K562 (cell line): ENCODE measurements at regions not wholly inside any gene's neighbourhood (a gene's known extent, or its start where the extent isn't known, plus 50 kb on each side); places are given as distances from the start of the nearest gene placed in this dataset.

Source experiments
- ATAC-seq: fragments of 200-7000 bp; cut with Tn5 transposase; 3 replicates; pipeline ENCODE4 v1.9.1; 2020; ENCODE audit warnings: moderate library complexity
- BruUV-seq: library from RNA; stranded (reverse); fragments of 400-500 nt; replicated peaks from 2 replicates; lab custom pipeline; 2021; lab: Mats Ljungman, UMichigan
- CTCF ChIA-PET: fragments of 300-600 bp; formaldehyde crosslinking; extraction: SDS; loops from one replicate; lab custom pipeline; 2021; ENCODE audit warnings: low intra/inter-chr PET ratio; lab: Yijun Ruan, JAX
- POLR2A ChIA-PET: fragments of 300-600, 350-650 bp; sonication (Branson Sonifier 250); formaldehyde crosslinking; extraction: SDS; loops from one replicate; lab custom pipeline; 2021; ENCODE audit warnings: antibody characterized with exemption, inconsistent platforms; lab: Yijun Ruan, JAX
- DNase-seq, 4 experiments: peaks; one replicate each; pipeline versions ENCODE4 v3.0.0 to v3.0.0-alpha.2; 2011 to 2018; ENCODE audit warnings: low spot score in 3 of 4, mixed read lengths in 3 of 4; ENCODE audit errors: extremely low read depth in 1 of 4
- FAIRE-seq: peaks from 2 replicates; lab custom pipeline; 2011; peaks lifted over from hg19 to GRCh38; lab: Jason Lieb, UNC
- H2AFZ ChIP-seq: 2 replicates; pipeline ENCODE4 v1.6.0; 2011; ENCODE audit warnings: low read depth, low read length, control low read depth, inconsistent platforms
- H3K27ac ChIP-seq: fragments of 200-600 bp; 3 replicates; pipeline ENCODE4 v1.8.0; 2011; ENCODE audit warnings: low read depth, mild to moderate bottlenecking, control low read depth, inconsistent platforms, low read length, moderate library complexity, mixed read lengths; ENCODE audit errors: extremely low read depth
- H3K27me3 ChIP-seq, 2 experiments: fragments of 300-600 bp in 1 of 2; 2 replicates in 1 of 2; 3 replicates in 1 of 2; pipeline versions ENCODE4 v1.6.0 to v1.8.0; 2011; ENCODE audit warnings: inconsistent platforms in 2 of 2, low read length in 2 of 2, mild to moderate bottlenecking in 1 of 2, mixed read lengths in 1 of 2, moderate library complexity in 1 of 2; ENCODE audit not compliant: control insufficient read depth in 2 of 2, insufficient read depth in 2 of 2
- H3K36me3 ChIP-seq: fragments of 300-600 bp; 3 replicates; pipeline ENCODE4 v1.8.0; 2011; ENCODE audit warnings: mild to moderate bottlenecking, low read length, inconsistent platforms; ENCODE audit not compliant: control insufficient read depth, insufficient read depth
- H3K4me1 ChIP-seq, 2 experiments: fragments of 200-600 bp in 1 of 2; replicated peaks in 1 of 2; 2 replicates in 1 of 2; 3 replicates in 1 of 2; pipeline versions ENCODE4 v1.5.1 to v1.8.0; 2011; ENCODE audit warnings: inconsistent platforms in 2 of 2, low read length in 2 of 2, mild to moderate bottlenecking in 1 of 2, mixed read lengths in 1 of 2, moderate library complexity in 1 of 2; ENCODE audit not compliant: control insufficient read depth in 2 of 2, insufficient read depth in 2 of 2
- H3K4me2 ChIP-seq: 2 replicates; pipeline ENCODE4 v1.6.1; 2011; ENCODE audit warnings: low read length, control low read depth, inconsistent platforms, mixed read lengths; ENCODE audit not compliant: insufficient read depth
- H3K4me3 ChIP-seq: fragments of 200-600 bp; sonication (generic), shearing (Covaris generic); 2 replicates; pipeline ENCODE4 v1.5.1; 2016; ENCODE audit warnings: control low read depth, inconsistent platforms
- H3K79me2 ChIP-seq: fragments of 200-600 bp; 3 replicates; pipeline ENCODE4 v1.8.0; 2011; ENCODE audit warnings: low read length, inconsistent platforms; ENCODE audit not compliant: control insufficient read depth, insufficient read depth
- H3K9ac ChIP-seq, 2 experiments: 2 replicates each; pipeline versions ENCODE4 v1.6.0 to v1.6.1; 2011; ENCODE audit warnings: low read depth in 2 of 2, low read length in 2 of 2, control low read depth in 1 of 2, inconsistent platforms in 1 of 2, mild to moderate bottlenecking in 1 of 2, mixed read lengths in 1 of 2; ENCODE audit not compliant: insufficient read depth in 1 of 2
- H3K9me1 ChIP-seq: one replicate; pipeline ENCODE4 v1.6.0; 2011; ENCODE audit warnings: inconsistent platforms, mild to moderate bottlenecking, low read length, moderate library complexity; ENCODE audit not compliant: control insufficient read depth, insufficient read depth
- H3K9me3 ChIP-seq: replicated peaks from 2 replicates; pipeline ENCODE4 v1.5.1; 2011; ENCODE audit warnings: low read depth, low read length, inconsistent platforms; ENCODE audit not compliant: control insufficient read depth, insufficient read depth
- H4K20me1 ChIP-seq: replicated peaks from 2 replicates; pipeline ENCODE4 v1.6.1; 2011; ENCODE audit warnings: low read length, inconsistent platforms, mixed read lengths; ENCODE audit not compliant: control insufficient read depth, insufficient read depth
- CSDE1 ChIP-seq, 2 experiments: fragments of 450-650 bp; IDR thresholded peaks; 2 replicates each; pipeline ENCODE4 v1.6.1; 2016; ENCODE audit warnings: mild to moderate bottlenecking in 1 of 2
- E2F8 ChIP-seq: fragments of 450-650 bp; IDR thresholded peaks from 2 replicates; pipeline ENCODE4 v1.7.1; 2018; ENCODE audit warnings: mild to moderate bottlenecking, low read depth; ENCODE audit not compliant: partially characterized antibody
- GATA2 ChIP-seq: sonication (generic); formaldehyde crosslinking; IDR thresholded peaks from 2 replicates; pipeline ENCODE4 v1.4.0; 2020; ENCODE audit warnings: mild to moderate bottlenecking, missing genetic modification reagents
- NFIC ChIP-seq: fragments of 450-650 bp; IDR thresholded peaks from 2 replicates; pipeline ENCODE4 v1.6.1; 2017; ENCODE audit warnings: mild to moderate bottlenecking, inconsistent platforms
- RAD51 ChIP-seq: fragments of 450-650 bp; IDR thresholded peaks from 2 replicates; pipeline ENCODE4 v1.7.1; 2016; ENCODE audit warnings: low read depth, mild to moderate bottlenecking, borderline replicate concordance
- USF2 ChIP-seq: sonication (generic); formaldehyde crosslinking; IDR thresholded peaks from 2 replicates; pipeline ENCODE4 v1.5.0; 2020; ENCODE audit warnings: missing genetic modification reagents
- WGBS: fragments of 100-300 bp; shearing (Covaris generic); methylation state at CpG from one replicate; pipeline ENCODE4 v1.1.6; 2016; ENCODE audit warnings: low coverage, mixed read lengths; ENCODE audit not compliant: insufficient coverage; ENCODE audit errors: missing lambda C conversion rate; 5-methylcytosine and 5-hydroxymethylcytosine counted together
- in situ Hi-C: fragments of 300-500 bp; cut with MboI; formaldehyde crosslinking; loops from 4 replicates; pipeline ENCODE4 v1.15.0; 2018; ENCODE audit warnings: inconsistent platforms, mixed read lengths
- intact Hi-C: fragments of 100-400 bp; cut with micrococcal nuclease; formaldehyde crosslinking; loops from 2 replicates; pipeline ENCODE4 v1.14.2; 2022
- TF ChIP-seq, protein P1 (sequence below): fragments of 150-350 bp; conservative IDR thresholded peaks from 2 replicates; pipeline ENCODE4 v1.6.1; 2014; ENCODE audit warnings: low read length

DNA sequence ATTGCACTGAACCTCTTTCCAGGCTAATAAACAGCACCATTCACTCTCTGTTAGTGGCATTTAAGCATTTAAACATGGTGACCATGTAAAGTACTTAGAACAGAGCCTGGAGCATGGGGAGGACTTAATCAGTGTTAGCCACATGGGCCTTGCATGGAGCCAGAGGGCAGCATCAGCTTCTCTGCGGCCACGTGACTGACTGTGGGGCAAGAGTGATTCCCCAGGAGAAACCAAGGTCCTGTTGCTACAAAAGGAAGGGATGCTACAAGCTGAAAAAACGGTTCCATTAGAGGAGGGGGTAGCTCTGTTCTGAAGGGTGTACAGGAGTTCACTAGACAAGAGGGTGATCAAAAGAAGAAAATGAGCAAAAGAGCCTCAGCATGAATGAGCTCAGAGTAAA, 256.8 kb downstream of the MATN1 start:
- intact Hi-C loops: no loop called here
- no peak overlapping the region for H3K27ac ChIP-seq
- WGBS: 0% methylated on average over 3 of the region's 3 CpGs
- no peaks in the 10 kb centered on the region for H3K4me1 ChIP-seq
- no peaks in the 10 kb centered on the region for H3K9me1 ChIP-seq
- no peaks in the 10 kb centered on the region for H3K36me3 ChIP-seq
- DNase-seq (no peak), ATAC-seq (peak; percentile 32; the same call in 2 of the 3 replicates), FAIRE-seq (no peak)
- ChIA-PET POLR2A (interaction anchor here (1.2 kb wide), 1 partner anchor 9 kb away, joined by 3 read pairs; no protein-coding TSS in a partner anchor), CTCF (no interaction called here)
- BruUV-seq: no TSS peak
- H2AFZ ChIP-seq: no peak overlapping the region
- H3K9ac ChIP-seq: no peak overlapping the region
- H3K27me3 ChIP-seq: peaks cover 2 to 27% of the 10 kb centered on the region in 2 experiments; a peak in 2 of 5 replicates
- H3K4me3 ChIP-seq: no peak overlapping the region
- no peaks in the 10 kb centered on the region for H3K9me3 ChIP-seq
- no peaks in the 10 kb centered on the region for H4K20me1 ChIP-seq
- H3K79me2 ChIP-seq: no peaks in the 10 kb centered on the region
- H3K4me2 ChIP-seq: no peak overlapping the region
- TF ChIP-seq GATA2 (CRISPR knock-in tag) (no peak), USF2 (CRISPR knock-in tag) (peak; percentile 62), RAD51 (peak; percentile 51; the same call in 1 of the 2 replicates), NFIC (no peak), E2F8 (no peak), CSDE1 (IDR thresholded peaks at IDR 0.05) (no peak)
- TF ChIP-seq, protein P1, sequence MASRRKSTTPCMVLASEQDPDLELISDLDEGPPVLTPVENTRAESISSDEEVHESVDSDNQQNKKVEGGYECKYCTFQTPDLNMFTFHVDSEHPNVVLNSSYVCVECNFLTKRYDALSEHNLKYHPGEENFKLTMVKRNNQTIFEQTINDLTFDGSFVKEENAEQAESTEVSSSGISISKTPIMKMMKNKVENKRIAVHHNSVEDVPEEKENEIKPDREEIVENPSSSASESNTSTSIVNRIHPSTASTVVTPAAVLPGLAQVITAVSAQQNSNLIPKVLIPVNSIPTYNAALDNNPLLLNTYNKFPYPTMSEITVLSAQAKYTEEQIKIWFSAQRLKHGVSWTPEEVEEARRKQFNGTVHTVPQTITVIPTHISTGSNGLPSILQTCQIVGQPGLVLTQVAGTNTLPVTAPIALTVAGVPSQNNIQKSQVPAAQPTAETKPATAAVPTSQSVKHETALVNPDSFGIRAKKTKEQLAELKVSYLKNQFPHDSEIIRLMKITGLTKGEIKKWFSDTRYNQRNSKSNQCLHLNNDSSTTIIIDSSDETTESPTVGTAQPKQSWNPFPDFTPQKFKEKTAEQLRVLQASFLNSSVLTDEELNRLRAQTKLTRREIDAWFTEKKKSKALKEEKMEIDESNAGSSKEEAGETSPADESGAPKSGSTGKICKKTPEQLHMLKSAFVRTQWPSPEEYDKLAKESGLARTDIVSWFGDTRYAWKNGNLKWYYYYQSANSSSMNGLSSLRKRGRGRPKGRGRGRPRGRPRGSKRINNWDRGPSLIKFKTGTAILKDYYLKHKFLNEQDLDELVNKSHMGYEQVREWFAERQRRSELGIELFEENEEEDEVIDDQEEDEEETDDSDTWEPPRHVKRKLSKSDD: no peak
- TF ChIP-seq, all 486 proteins: peak for 2
- in situ Hi-C loops: no loop called here
